A549 (cell line): ENCODE measurements at regions not wholly inside any gene's neighbourhood (a gene's known extent, or its start where the extent isn't known, plus 50 kb on each side); places are given as distances from the start of the nearest gene placed in this dataset.

ENCODE experiments used
- ATAC-seq, 2 experiments: fragments of 200-7000 bp in 1 of 2; fragments of >200 bp in 1 of 2; cut with Nextera tagmentation in 1 of 2; cut with Tn5 transposase in 1 of 2; 3 replicates each; pipeline versions ENCODE4 v1.8.0 to v1.9.1; 2018 to 2020; ENCODE audit warnings: mild to moderate bottlenecking in 1 of 2, moderate library complexity in 1 of 2
- CTCF ChIA-PET: fragments of 300-600 bp; sonication (Branson Sonifier 250); formaldehyde crosslinking; extraction: SDS; loops from one replicate; lab custom pipeline; 2021; ENCODE audit warnings: antibody characterized with exemption, inconsistent platforms; lab: Yijun Ruan, JAX
- POLR2A ChIA-PET: fragments of 350-600 bp; formaldehyde crosslinking; extraction: SDS; loops from one replicate; lab custom pipeline; 2021; ENCODE audit warnings: antibody characterized with exemption, inconsistent platforms; lab: Yijun Ruan, JAX
- DNase-seq, 2 experiments: peaks; one replicate each; pipeline versions ENCODE4 v3.0.0 to v3.0.0-alpha.2; 2011 to 2016; ENCODE audit warnings: low read depth in 1 of 2, low spot score in 1 of 2
- FAIRE-seq: peaks from 2 replicates; lab custom pipeline; 2011; peaks lifted over from hg19 to GRCh38; lab: Jason Lieb, UNC
- H3K27ac ChIP-seq, 2 experiments: fragments of >200 bp; sonication (Bioruptor Twin); formaldehyde crosslinking; 3 replicates each; pipeline ENCODE4 v1.5.1; 2016 to 2017
- H3K4me1 ChIP-seq: fragments of >200 bp; sonication (Bioruptor Twin); formaldehyde crosslinking; 3 replicates; pipeline ENCODE4 v1.6.1; 2016
- H3K4me2 ChIP-seq: fragments of >200 bp; sonication (Bioruptor Twin); formaldehyde crosslinking; 3 replicates; pipeline ENCODE4 v1.6.1; 2016
- H3K4me3 ChIP-seq: fragments of >200 bp; sonication (Bioruptor Twin); formaldehyde crosslinking; 3 replicates; pipeline ENCODE4 v1.5.1; 2016
- H3K9me3 ChIP-seq: fragments of >200 bp; sonication (Bioruptor Twin); formaldehyde crosslinking; 3 replicates; pipeline ENCODE4 v1.6.1; 2016
- ATOH8 ChIP-seq: fragments of 250-450 bp; sonication (Bioruptor Pico); IDR thresholded peaks from 2 replicates; pipeline ENCODE4 v1.5.0; 2020; ENCODE audit warnings: low read depth, mild to moderate bottlenecking, moderate library complexity
- CBX2 ChIP-seq: fragments of 200-600 bp; sonication (generic); IDR thresholded peaks from 2 replicates; pipeline ENCODE4 v1.6.1; 2016; ENCODE audit warnings: low read depth, mild to moderate bottlenecking, borderline replicate concordance
- CHD2 ChIP-seq: fragments of 150-350 bp; IDR thresholded peaks from 2 replicates; pipeline ENCODE4 v1.6.1; 2014; ENCODE audit warnings: low read length; ENCODE audit not compliant: partially characterized antibody
- ELK1 ChIP-seq: fragments of 150-350 bp; IDR thresholded peaks from 2 replicates; pipeline ENCODE4 v1.6.1; 2014; ENCODE audit warnings: low read depth, mild to moderate bottlenecking, low read length
- FOSL2 ChIP-seq, 2 experiments: fragments of 450-650 bp in 1 of 2; fragments of >200 bp in 1 of 2; sonication (Bioruptor Twin) in 1 of 2; formaldehyde crosslinking; IDR thresholded peaks; 2 replicates each; pipeline versions ENCODE4 v1.5.0 to v1.6.1; 2016 to 2020; ENCODE audit warnings: mild to moderate bottlenecking in 1 of 2, moderate library complexity in 1 of 2
- HES2 ChIP-seq: fragments of >200 bp; sonication (Bioruptor Twin); formaldehyde crosslinking; IDR thresholded peaks from 2 replicates; pipeline ENCODE4 v1.6.1; 2016
- HMGXB4 ChIP-seq: fragments of 250-450 bp; sonication (Bioruptor Pico); IDR thresholded peaks from 2 replicates; pipeline ENCODE4 v1.5.0; 2021; ENCODE audit warnings: mild to moderate bottlenecking, moderate library complexity, borderline replicate concordance
- KDM5A ChIP-seq: fragments of 200-600 bp; sonication (generic); IDR thresholded peaks from 2 replicates; pipeline ENCODE4 v1.6.1; 2016; ENCODE audit warnings: antibody characterized with exemption, mild to moderate bottlenecking
- NPAS2 ChIP-seq: fragments of 250-450 bp; sonication (Bioruptor Pico); IDR thresholded peaks from 2 replicates; pipeline ENCODE4 v1.8.0; 2022; ENCODE audit warnings: mild to moderate bottlenecking, moderate library complexity, borderline replicate concordance
- PHF8 ChIP-seq: fragments of 200-600 bp; sonication (generic); IDR thresholded peaks from 2 replicates; pipeline ENCODE4 v1.6.1; 2016; ENCODE audit warnings: low read depth, mild to moderate bottlenecking, antibody characterized with exemption, moderate library complexity, borderline replicate concordance
- RAD21 ChIP-seq, 2 experiments: fragments of >200 bp in 1 of 2; sonication (Bioruptor Twin) in 1 of 2; formaldehyde crosslinking in 1 of 2; IDR thresholded peaks in 1 of 2; conservative IDR thresholded peaks in 1 of 2; 2 replicates in 1 of 2; 3 replicates in 1 of 2; pipeline ENCODE4 v1.6.1; 2012 to 2018; ENCODE audit warnings: inconsistent platforms in 1 of 2
- RARB ChIP-seq: fragments of 250-450 bp; sonication (Bioruptor Pico); IDR thresholded peaks from 2 replicates; pipeline ENCODE4 v1.8.0; 2021; ENCODE audit warnings: mild to moderate bottlenecking, moderate library complexity
- RCOR1 ChIP-seq: fragments of 150-350 bp; IDR thresholded peaks from 2 replicates; pipeline ENCODE4 v1.6.1; 2014; ENCODE audit warnings: antibody characterized with exemption, low read length, low read depth
- REST ChIP-seq: fragments of 200-600 bp; sonication (generic); IDR thresholded peaks from 2 replicates; pipeline ENCODE4 v1.6.1; 2016; ENCODE audit warnings: antibody characterized with exemption, mild to moderate bottlenecking, moderate library complexity
- TFCP2L1 ChIP-seq: fragments of 250-450 bp; sonication (Bioruptor Pico); IDR thresholded peaks from 2 replicates; pipeline ENCODE4 v1.5.0; 2021; ENCODE audit warnings: mild to moderate bottlenecking
- USF2 ChIP-seq: fragments of 450-650 bp; IDR thresholded peaks from 2 replicates; pipeline ENCODE4 v1.6.1; 2014; ENCODE audit warnings: antibody characterized with exemption
- ZFP36 ChIP-seq: fragments of 450-650 bp; IDR thresholded peaks from 2 replicates; pipeline ENCODE4 v1.6.1; 2014; ENCODE audit warnings: borderline replicate concordance; ENCODE audit not compliant: partially characterized antibody
- ZNF302 ChIP-seq: fragments of 250-450 bp; sonication (Bioruptor Pico); IDR thresholded peaks from 2 replicates; pipeline ENCODE4 v1.9.0; 2021; ENCODE audit warnings: inconsistent platforms, mild to moderate bottlenecking, moderate library complexity
- WGBS: methylation state at CpG from one replicate; pipeline ENCODE4 v1.1.6; 2017; ENCODE audit errors: missing lambda C conversion rate; 5-methylcytosine and 5-hydroxymethylcytosine counted together

GRCh38 chr2:30048636-30049175 is 98.1 kb upstream of the YPEL5 start:
- no peak for ATAC-seq
- Histone ChIP-seq H3K4me3 (no peak overlapping the region), H3K9me3 (no peaks in the 10 kb centered on the region), H3K27ac (no peak overlapping the region), H3K4me2 (no peak overlapping the region), H3K4me1 (no peaks in the 10 kb centered on the region)
- DNase-seq: no peak
- no peak for FAIRE-seq
- TF ChIP-seq KDM5A: no peak
- TF ChIP-seq ZFP36: no peak
- no peak for TF ChIP-seq HMGXB4 (CRISPR knock-in tag)
- no peak for TF ChIP-seq RCOR1
- no peak for TF ChIP-seq CBX2
- ChIA-PET CTCF (interaction anchor here (0.7 to 3.7 kb wide), 4 partner anchors 10 to 1005 kb away, joined by 3 to 13 read pairs (median 6); no protein-coding TSS in a partner anchor), POLR2A (no interaction called here)
- WGBS: 5% methylated on average over 8 of the region's 8 CpGs

GRCh38 chr2:30055548-30055947 is 91.3 kb upstream of the YPEL5 start:
- no peaks in the 10 kb centered on the region for H3K9me3 ChIP-seq
- CTCF ChIA-PET: interaction anchor here (1.9 kb wide), 1 partner anchor 817 kb away, joined by 5 read pairs; no protein-coding TSS in a partner anchor
- FAIRE-seq (no peak), DNase-seq (no peak), ATAC-seq (no peak)
- no peak overlapping the region for H3K4me2 ChIP-seq
- POLR2A ChIA-PET: no interaction called here
- H3K4me1 ChIP-seq: no peaks in the 10 kb centered on the region
- 5% methylated on average over 2 of the region's 2 CpGs for WGBS
- H3K4me3 ChIP-seq: no peak overlapping the region
- H3K27ac ChIP-seq: no peak overlapping the region
- no peak for TF ChIP-seq HES2
- TF ChIP-seq PHF8: no peak
- TF ChIP-seq TFCP2L1 (CRISPR knock-in tag): no peak
- no peak for TF ChIP-seq USF2
- TF ChIP-seq RARB (CRISPR knock-in tag): no peak
- no peak for TF ChIP-seq KDM5A
- no peak for TF ChIP-seq REST
- no peak for TF ChIP-seq ATOH8 (CRISPR knock-in tag)
- no peak for TF ChIP-seq ZNF302 (CRISPR knock-in tag)
- TF ChIP-seq NPAS2 (CRISPR knock-in tag): no peak
- TF ChIP-seq FOSL2 (IDR thresholded peaks at IDR 0.05): no peak
- no peak for TF ChIP-seq FOSL2 (CRISPR knock-in tag; IDR thresholded peaks at IDR 0.05)
- TF ChIP-seq CHD2: no peak
- no peak for TF ChIP-seq ZFP36
- no peak for TF ChIP-seq RAD21 (conservative IDR thresholded peaks at IDR 0.05 in 1 of 2, IDR thresholded peaks at IDR 0.05 in 1 of 2)
- TF ChIP-seq ELK1: no peak
